ENCODE measurements at regions not wholly inside any gene's neighbourhood (a gene's known extent, or its start where the extent isn't known, plus 50 kb on each side); places are given as distances from the start of the nearest gene placed in this dataset.

DNA sequence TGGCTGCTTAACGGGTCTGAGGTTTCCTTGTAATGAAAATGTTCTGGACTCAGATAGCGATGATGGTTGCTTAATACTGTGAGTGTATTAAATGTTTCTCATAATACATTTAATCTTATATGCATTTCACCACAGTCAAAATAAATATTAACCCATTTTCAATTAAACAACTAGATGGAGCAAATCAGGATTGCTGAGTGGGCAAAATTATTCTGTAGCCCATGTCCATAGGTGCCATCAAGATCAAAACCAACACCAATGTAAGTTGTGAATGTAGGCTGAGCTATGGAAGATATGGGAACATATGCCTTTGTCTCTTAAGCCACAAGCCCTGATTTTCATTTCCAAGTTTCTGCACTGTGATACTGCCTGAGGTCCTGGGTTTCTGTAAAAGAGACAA, 572.6 kb upstream of the EEF2KMT start:
- no peak for DNase-seq (ENCODE audit: low read depth in 2 of 2)
- H3K4me3 ChIP-seq (replicated peaks in 1 of 2; ENCODE audit: low read depth in 2 of 2, low read length in 2 of 2): no peak overlapping the region
- TF ChIP-seq, protein P1, sequence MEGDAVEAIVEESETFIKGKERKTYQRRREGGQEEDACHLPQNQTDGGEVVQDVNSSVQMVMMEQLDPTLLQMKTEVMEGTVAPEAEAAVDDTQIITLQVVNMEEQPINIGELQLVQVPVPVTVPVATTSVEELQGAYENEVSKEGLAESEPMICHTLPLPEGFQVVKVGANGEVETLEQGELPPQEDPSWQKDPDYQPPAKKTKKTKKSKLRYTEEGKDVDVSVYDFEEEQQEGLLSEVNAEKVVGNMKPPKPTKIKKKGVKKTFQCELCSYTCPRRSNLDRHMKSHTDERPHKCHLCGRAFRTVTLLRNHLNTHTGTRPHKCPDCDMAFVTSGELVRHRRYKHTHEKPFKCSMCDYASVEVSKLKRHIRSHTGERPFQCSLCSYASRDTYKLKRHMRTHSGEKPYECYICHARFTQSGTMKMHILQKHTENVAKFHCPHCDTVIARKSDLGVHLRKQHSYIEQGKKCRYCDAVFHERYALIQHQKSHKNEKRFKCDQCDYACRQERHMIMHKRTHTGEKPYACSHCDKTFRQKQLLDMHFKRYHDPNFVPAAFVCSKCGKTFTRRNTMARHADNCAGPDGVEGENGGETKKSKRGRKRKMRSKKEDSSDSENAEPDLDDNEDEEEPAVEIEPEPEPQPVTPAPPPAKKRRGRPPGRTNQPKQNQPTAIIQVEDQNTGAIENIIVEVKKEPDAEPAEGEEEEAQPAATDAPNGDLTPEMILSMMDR (IDR thresholded peaks at IDR 0.05; ENCODE audit: low read depth, low read length): no peak

DNA sequence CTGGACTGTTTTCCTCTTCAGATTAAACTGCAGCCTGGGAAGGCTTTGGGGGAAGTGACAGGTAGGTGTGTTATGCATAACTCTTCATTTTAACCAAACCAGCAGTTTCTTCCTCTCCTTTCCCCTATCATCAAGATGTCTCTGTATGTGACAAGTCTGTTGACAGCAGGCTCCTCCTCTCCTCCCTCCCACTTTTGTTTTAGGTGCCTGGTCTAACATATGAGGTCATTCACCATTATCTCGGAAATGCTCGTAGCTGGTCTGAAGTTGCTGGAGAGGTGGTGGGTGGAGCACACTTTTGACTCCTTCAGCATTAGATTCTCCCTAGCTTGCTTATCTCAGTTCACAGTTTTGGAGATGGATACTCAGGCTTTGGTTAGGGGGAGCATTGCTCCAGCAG, 571.0 kb upstream of the EEF2KMT start:
- no peak overlapping the region for H3K4me3 ChIP-seq (replicated peaks in 1 of 2; ENCODE audit: low read depth in 2 of 2, low read length in 2 of 2)
- TF ChIP-seq, protein P1 (IDR thresholded peaks at IDR 0.05; ENCODE audit: low read depth, low read length): no peak
- no peak for DNase-seq (ENCODE audit: low read depth in 2 of 2)

DNA sequence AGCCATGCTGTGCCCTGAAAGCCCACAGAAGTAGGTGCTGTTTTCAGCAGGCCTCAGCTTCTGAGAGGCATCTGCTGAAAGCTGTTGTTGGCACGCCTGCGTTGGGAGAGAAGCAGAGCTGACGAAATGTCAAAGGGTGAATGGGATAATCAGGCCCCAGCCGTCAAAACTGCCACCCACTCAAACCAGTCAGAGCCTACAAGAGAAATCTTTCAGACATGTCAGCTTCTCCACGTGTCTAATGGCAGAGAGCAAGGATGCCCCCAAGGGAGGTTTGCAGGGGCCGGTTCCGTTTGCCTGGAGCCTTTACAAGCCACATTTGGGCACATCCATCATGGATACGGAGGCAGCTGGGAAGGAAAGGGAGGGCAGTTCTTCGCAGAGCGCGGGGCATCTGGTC, 568.2 kb upstream of the EEF2KMT start:
- DNase-seq (ENCODE audit: low read depth in 2 of 2): no peak
- TF ChIP-seq, protein P1 (IDR thresholded peaks at IDR 0.05; ENCODE audit: low read depth, low read length): no peak
- no peak overlapping the region for H3K4me3 ChIP-seq (replicated peaks in 1 of 2; ENCODE audit: low read depth in 2 of 2, low read length in 2 of 2)

DNA sequence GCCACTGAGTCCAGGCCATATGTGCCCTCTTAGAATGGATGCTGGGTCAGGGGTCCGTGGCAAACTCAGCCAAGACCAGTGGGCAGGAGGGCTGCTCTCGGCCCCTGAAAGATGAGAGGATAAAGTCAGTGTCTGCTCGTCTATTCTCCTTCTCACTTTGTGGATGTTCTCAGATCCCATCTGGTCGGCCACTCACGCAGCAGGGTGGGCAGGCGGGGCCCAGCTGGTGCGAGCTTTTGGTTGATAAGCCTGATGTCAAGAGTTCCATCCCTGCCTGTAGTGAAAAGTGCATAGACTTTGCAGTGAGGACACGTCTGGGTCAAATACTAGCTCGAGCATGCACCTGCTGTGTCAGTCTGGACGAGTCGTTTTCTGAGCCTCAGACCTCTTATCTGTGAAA, 556.2 kb upstream of the EEF2KMT start:
- TF ChIP-seq, protein P1 (IDR thresholded peaks at IDR 0.05; ENCODE audit: low read depth, low read length): no peak
- no peak overlapping the region for H3K4me3 ChIP-seq (replicated peaks in 1 of 2; ENCODE audit: low read depth in 2 of 2, low read length in 2 of 2)
- no peak for DNase-seq (ENCODE audit: low read depth in 2 of 2)

DNA sequence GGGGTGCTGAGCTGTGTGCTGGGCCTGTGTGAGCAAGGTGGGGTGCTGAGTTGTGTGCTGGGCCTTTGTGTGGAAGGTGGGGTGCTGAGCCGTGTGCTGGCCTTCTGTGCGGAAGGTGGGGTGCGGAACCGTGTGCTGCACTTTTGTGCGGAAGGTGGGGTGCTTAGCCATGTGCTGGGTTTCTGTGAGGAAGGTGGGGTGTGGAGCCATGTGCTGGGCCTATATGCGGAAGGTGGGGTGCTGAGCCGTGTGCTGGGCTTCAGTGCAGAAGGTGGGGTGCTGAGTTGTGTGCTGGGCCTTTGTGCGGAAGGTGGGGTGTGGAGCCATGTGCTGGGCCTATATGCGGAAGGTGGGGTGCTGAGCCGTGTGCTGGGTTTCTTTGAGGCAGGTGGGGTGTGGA, 555.4 kb upstream of the EEF2KMT start:
- DNase-seq (ENCODE audit: low read depth in 2 of 2): no peak
- TF ChIP-seq, protein P1 (IDR thresholded peaks at IDR 0.05; ENCODE audit: low read depth, low read length): no peak
- no peak overlapping the region for H3K4me3 ChIP-seq (replicated peaks in 1 of 2; ENCODE audit: low read depth in 2 of 2, low read length in 2 of 2)

DNA sequence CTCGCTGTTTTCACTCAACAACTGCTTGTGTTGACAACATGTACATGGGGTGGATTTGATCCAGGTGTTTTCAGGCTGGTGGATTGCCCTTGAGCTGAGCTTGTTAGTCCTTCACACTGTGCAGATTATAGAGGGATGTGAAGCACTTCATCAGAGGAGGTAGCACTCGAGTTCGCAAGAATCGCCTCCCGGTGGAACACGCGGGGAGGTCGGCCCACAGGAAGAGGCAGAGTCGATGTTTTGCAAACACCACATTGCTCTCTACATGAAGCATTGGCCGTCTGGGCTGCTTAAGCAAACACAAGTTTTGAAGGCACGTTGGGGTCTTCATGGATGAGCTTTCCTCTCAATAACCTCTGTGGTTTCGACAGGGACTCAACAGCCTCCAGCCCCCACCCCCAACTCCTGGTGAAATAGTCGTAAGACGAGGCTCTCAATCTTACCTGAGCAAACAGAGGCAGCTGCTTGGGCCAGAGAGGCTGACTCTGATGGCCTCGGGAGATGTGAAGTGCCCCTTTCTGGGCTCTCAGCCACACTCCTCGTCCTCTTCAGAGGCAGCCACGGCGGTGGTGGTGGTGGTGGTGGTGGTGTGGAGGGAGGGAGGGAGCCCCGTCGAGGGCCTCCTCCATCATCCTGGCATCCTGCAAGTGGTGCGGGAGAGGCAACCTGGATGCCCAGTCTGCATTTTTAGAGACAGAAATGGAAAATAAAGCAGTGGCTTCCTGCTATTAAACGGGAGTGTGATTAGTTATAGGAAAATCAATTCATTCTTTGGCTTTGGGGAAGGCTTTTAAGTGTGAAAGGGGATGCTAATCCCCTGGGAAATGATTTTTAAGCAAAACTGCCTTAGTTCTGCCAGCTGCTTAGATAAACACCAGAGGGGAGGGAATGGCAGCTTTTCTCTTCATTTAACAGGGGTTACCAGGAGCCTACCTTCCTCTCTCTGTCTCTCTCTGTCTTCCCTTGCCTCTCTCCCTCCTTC, 552.5 kb upstream of the EEF2KMT start:
- TF ChIP-seq, protein P1 (IDR thresholded peaks at IDR 0.05; ENCODE audit: low read depth, low read length): no peak
- no peak overlapping the region for H3K4me3 ChIP-seq (replicated peaks in 1 of 2; ENCODE audit: low read depth in 2 of 2, low read length in 2 of 2)
- DNase-seq (ENCODE audit: low read depth in 2 of 2): no peak
